GM21786 (cell line): ENCODE measurements at regions not wholly inside any gene's neighbourhood (a gene's known extent, or its start where the extent isn't known, plus 50 kb on each side); places are given as distances from the start of the nearest gene placed in this dataset.

Source experiments
- ATAC-seq: cut with Tn5 transposase; IDR thresholded peaks from one replicate; pipeline ENCODE4 v1.9.1; 2021; ENCODE audit not compliant: unreplicated experiment

DNA sequence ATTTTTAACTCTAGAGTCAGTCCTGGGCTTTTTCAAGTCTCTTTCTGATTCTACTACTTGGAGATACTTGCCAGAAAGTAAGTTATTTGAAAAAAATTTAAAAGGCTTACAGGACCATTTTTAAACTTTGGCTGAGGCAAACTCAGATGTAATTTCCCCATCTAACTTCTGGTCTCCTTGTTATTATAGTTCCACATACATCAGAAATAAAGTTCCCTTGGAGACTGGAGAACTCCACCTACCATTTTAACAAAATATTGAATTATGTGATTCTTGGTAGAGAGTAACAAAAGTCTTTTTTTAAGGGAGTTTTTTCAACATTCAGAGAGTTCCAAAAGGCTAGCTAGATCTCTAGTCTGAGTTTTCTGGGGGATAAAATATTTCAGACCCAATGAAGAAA lies 56.3 kb upstream of the SNX2 start:
- no peak for ATAC-seq

DNA sequence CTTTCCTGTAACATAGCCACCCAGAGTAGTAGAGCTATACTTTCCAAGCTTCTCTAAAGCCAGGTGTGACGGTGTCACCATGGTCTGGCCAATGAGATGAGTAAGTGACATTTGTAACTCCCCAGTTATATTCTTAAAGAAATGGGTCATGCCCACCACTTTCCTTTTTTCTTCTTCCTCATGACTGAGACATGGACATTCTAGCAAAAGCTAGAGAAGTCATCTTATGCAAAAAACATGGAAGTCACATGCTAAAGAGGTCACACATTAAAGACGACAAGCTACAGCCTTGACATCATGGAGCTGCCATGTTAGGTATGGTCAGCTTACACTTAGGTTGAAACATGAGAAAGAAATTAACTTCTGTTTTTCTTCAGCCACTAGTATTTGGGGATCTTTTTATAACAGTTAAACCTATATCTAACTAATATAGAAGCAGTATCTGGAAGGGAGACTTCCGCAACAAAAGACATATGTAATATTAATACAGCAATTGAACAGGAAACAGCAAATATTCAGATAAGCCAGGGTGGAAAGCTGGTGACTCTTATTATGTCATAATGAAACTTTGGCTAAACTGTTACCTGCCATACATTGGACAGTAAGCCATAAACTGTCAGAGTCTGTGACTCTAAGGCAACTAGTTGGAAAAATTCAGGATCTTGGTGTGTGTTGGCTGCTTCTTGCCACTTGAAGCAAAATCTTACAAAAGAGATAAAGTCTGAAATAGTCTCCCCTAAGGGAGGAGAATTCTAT lies 54.7 kb upstream of the SNX2 start:
- ATAC-seq: no peak

DNA sequence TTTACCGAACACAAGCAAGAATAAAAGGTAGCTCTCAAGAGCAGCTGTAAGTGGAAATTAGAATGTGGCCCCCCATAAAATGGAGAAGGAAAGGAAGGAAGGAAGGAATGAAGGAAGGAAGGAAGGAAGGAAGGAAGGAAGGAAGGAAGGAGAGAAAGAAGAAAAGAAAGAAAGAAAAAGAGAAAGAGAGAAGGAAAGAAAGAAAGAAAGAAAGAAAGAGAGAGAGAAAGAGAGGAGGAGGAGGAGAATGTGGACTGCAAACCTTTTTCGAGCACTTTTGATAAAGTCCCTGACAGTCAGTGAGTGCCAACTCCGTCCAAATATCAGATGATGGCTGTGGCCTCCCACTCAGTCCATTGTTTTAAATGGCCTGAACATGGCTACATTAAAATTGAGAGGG lies 53.8 kb upstream of the SNX2 start:
- ATAC-seq: no peak

DNA sequence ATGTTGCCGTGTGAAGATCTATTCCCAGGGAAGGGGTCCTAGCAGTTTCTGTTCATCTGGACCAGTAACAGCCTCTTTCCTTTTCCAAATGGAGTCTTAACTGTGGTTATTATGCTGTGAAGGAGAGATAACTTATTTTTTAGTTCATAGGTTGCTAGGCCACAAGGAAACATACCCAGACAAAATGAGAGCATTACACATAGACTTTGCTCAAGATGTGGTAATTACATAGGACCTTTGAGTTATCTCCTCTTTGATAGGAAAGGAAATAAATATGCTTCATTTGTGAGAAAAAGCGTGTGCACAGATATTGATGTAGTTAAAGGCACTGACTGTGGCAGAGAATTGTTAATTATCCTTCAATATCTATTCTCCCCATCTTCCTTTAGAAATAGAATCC lies 52.5 kb upstream of the SNX2 start:
- no peak for ATAC-seq

GRCh38 chr5:122723606-122724352 lies 51.1 kb upstream of the SNX2 start:
- peak; percentile 96 for ATAC-seq
